OCI-LY1 (cell line): ENCODE measurements at regions not wholly inside any gene's neighbourhood (a gene's known extent, or its start where the extent isn't known, plus 50 kb on each side); places are given as distances from the start of the nearest gene placed in this dataset.

ENCODE experiments used
- H2AFZ ChIP-seq: fragments of 200-600 bp; sonication (generic), shearing (Covaris generic); 2 replicates; pipeline ENCODE4 v1.6.0; 2014; ENCODE audit warnings: antibody characterized with exemption, mild to moderate bottlenecking, low read length
- H3F3A ChIP-seq: fragments of 200-600 bp; sonication (generic), shearing (Covaris generic); 2 replicates; pipeline ENCODE4 v1.6.0; 2014; ENCODE audit warnings: mild to moderate bottlenecking, antibody characterized with exemption, low read length, moderate library complexity; ENCODE audit not compliant: insufficient read depth
- H3K27ac ChIP-seq: fragments of 200-600 bp; sonication (generic); 2 replicates; pipeline ENCODE4 v1.5.1; 2014; ENCODE audit warnings: low read length, mixed run types, mild to moderate bottlenecking, low read depth; ENCODE audit not compliant: poor library complexity, severe bottlenecking
- H3K27me3 ChIP-seq: fragments of 200-600 bp; sonication (generic); 2 replicates; pipeline ENCODE4 v1.6.0; 2014; ENCODE audit warnings: antibody characterized with exemption, mild to moderate bottlenecking, low read length, moderate library complexity; ENCODE audit not compliant: insufficient read depth
- H3K36me3 ChIP-seq: fragments of 200-600 bp; sonication (generic); 2 replicates; pipeline ENCODE4 v1.6.1; 2014; ENCODE audit warnings: mild to moderate bottlenecking, antibody characterized with exemption, low read length, moderate library complexity, mixed read lengths; ENCODE audit not compliant: insufficient read depth
- H3K4me1 ChIP-seq: fragments of 200-600 bp; sonication (generic); 2 replicates; pipeline ENCODE4 v1.5.1; 2014; ENCODE audit warnings: mild to moderate bottlenecking, low read length, moderate library complexity; ENCODE audit not compliant: insufficient read depth, severe bottlenecking
- H3K4me2 ChIP-seq: fragments of 200-600 bp; sonication (generic), shearing (Covaris generic); 2 replicates; pipeline ENCODE4 v1.6.1; 2014; ENCODE audit warnings: low read length
- H3K4me3 ChIP-seq: fragments of 200-600 bp; sonication (generic); 2 replicates; pipeline ENCODE4 v1.5.1; 2014; ENCODE audit warnings: low read length, low read depth, mild to moderate bottlenecking, mixed read lengths; ENCODE audit not compliant: poor library complexity, severe bottlenecking
- H3K79me2 ChIP-seq: fragments of 200-600 bp; shearing (Covaris generic); 2 replicates; pipeline ENCODE4 v1.6.1; 2016; ENCODE audit warnings: mixed run types, low read length, mixed read lengths; ENCODE audit not compliant: insufficient read depth
- H3K9ac ChIP-seq: fragments of 200-600 bp; sonication (generic), shearing (Covaris generic); 2 replicates; pipeline ENCODE4 v1.6.1; 2014; ENCODE audit warnings: mild to moderate bottlenecking, low read length, mixed read lengths
- H3K9me2 ChIP-seq: fragments of 200-600 bp; sonication (generic), shearing (Covaris generic); 2 replicates; pipeline ENCODE4 v1.6.1; 2014; ENCODE audit warnings: low read depth, mild to moderate bottlenecking, low read length, mixed read lengths
- H3K9me3 ChIP-seq: fragments of 200-600 bp; shearing (Covaris generic); 2 replicates; pipeline ENCODE4 v1.6.1; 2014; ENCODE audit warnings: low read length, mixed read lengths
- H4K20me1 ChIP-seq: fragments of 200-600 bp; sonication (generic), shearing (Covaris generic); 2 replicates; pipeline ENCODE4 v1.6.0; 2016; ENCODE audit warnings: mild to moderate bottlenecking, low read length; ENCODE audit not compliant: insufficient read depth
- EZH2 ChIP-seq: fragments of 200-600 bp; sonication (generic), shearing (Covaris generic); IDR thresholded peaks from 2 replicates; pipeline ENCODE4 v1.8.0; 2017; ENCODE audit warnings: borderline replicate concordance, mixed run types, mild to moderate bottlenecking, antibody characterized with exemption, low read length, moderate library complexity, mixed read lengths
- TF ChIP-seq, protein P1 (sequence below): fragments of 200-600 bp; sonication (generic), shearing (Covaris generic); IDR thresholded peaks from 2 replicates; pipeline ENCODE4 v1.5.1; 2017; ENCODE audit warnings: mild to moderate bottlenecking, antibody characterized with exemption, low read length, moderate library complexity, mixed read lengths

DNA sequence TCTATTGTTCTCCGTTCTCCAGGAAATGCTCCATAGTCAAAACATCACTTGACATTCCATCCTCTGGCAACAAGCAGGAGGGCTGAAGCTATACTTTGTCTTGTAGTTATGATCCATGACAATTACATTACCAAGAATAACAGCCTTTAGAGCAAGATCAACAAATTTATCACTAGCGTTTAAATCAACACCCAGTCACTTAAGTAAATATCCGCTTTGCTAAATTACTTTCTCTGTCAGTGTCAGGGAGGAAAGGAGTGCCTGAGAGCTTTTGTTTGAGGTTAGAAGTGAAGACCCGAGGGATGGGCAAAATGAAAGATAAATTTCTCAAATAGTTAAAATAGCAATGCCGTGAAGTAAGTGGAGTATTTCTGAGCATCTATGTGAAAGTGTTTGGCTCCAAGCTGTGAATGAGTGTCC lies 236.1 kb upstream of the BMPER start:
- H3K9ac ChIP-seq, result no peak overlapping the region

DNA sequence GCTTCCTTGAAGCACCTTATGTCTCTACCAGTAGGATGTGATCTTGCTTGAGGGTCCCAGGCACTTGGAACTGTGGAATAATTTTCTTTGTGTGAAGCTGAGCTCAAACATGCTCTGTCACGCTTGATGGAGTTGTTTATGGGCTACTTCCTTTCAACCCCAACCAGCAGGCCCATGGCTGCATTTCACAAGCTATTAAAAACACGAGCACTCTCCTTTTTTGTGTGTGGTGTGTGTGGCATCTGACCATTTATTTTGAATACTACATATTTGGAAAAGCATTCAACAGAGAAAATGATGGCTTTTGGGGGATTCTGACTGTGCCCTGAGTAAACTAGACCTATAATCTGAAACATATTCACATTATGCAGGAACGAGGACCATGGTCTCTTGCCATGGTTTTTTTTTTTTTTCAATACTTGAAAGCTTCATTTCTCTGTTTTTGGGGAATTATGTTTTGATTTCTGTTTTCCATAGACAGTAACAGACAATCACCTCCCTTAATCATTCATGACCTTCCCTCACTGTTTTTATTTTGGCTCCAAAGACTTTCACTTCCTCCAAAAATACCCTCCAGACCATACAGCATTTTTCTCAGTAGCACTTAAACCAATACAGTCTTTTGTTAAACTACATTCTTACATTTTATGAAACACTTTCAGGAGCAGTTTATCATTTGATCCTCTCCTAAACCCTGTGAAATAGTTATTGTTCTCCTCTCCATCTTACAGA lies 233.6 kb upstream of the BMPER start:
- Histone ChIP-seq H3K9me2 (no peaks in the 10 kb centered on the region), H4K20me1 (no peaks in the 10 kb centered on the region), H3K9me3 (0 out of 2 replicates have a peak, but pooled peaks cover 3% of the 10 kb centered on the region), H3K27ac (peak overlapping the region; percentile 47), H3K27me3 (no peaks in the 10 kb centered on the region), H3F3A (no peaks in the 10 kb centered on the region), H3K36me3 (no peaks in the 10 kb centered on the region), H3K4me1 (peaks cover 21% of the 10 kb centered on the region), H2AFZ (no peak overlapping the region), H3K4me2 (peak overlapping the region; percentile 26; the same call in 1 of the 2 replicates), H3K79me2 (no peaks in the 10 kb centered on the region), H3K9ac (no peak overlapping the region; the same call in 1 of the 2 replicates), H3K4me3 (no peak overlapping the region)
- TF ChIP-seq EZH2, result no peak
- TF ChIP-seq, protein P1, sequence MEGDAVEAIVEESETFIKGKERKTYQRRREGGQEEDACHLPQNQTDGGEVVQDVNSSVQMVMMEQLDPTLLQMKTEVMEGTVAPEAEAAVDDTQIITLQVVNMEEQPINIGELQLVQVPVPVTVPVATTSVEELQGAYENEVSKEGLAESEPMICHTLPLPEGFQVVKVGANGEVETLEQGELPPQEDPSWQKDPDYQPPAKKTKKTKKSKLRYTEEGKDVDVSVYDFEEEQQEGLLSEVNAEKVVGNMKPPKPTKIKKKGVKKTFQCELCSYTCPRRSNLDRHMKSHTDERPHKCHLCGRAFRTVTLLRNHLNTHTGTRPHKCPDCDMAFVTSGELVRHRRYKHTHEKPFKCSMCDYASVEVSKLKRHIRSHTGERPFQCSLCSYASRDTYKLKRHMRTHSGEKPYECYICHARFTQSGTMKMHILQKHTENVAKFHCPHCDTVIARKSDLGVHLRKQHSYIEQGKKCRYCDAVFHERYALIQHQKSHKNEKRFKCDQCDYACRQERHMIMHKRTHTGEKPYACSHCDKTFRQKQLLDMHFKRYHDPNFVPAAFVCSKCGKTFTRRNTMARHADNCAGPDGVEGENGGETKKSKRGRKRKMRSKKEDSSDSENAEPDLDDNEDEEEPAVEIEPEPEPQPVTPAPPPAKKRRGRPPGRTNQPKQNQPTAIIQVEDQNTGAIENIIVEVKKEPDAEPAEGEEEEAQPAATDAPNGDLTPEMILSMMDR, result no peak

More for the DNA sequence above, 236.1 kb upstream of the BMPER start:
- Histone ChIP-seq H3K9me2 (no peaks in the 10 kb centered on the region), H3K79me2 (no peaks in the 10 kb centered on the region), H3K4me2 (no peak overlapping the region), H3K27ac (no peak overlapping the region), H4K20me1 (no peaks in the 10 kb centered on the region), H3F3A (no peaks in the 10 kb centered on the region), H3K4me1 (peaks cover 21% of the 10 kb centered on the region), H3K27me3 (no peaks in the 10 kb centered on the region), H3K4me3 (no peak overlapping the region), H3K9me3 (0 out of 2 replicates have a peak, but pooled peaks cover 3% of the 10 kb centered on the region), H2AFZ (no peak overlapping the region), H3K36me3 (no peaks in the 10 kb centered on the region)
- no peak for TF ChIP-seq EZH2
- TF ChIP-seq, protein P1, result no peak

DNA sequence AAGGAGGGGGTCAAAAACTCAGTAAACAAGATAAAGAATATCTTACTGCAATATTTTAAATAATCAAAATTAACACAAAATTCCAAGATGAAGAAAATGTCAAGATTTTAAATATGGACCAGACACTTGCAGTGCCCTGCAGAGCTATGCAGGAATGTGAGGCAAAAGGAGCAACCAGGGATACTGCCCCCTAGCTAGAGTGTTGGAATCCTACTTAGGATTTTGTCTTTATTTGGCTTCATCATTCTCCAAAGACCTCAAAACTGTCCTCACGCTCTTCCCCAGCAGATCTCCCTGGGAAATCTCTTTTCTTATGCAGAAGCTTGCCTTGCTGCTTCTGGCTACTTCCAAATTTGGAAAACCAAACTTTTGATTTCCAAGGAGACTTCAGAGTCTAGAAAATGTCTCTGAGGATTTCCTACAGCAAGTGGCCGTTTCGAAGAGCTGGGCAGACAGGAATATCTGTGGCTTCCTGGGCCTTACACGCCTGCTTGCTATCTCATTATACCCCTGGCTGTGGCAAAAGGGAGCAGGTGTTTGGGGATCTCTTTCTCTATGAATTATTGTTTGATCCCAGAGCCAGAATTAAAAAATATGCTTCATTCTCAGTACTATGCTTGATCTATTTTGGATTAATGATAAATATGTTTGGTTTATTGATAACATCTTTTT lies 232.2 kb upstream of the BMPER start:
- H3K9ac ChIP-seq, result no peak overlapping the region
- TF ChIP-seq, protein P1, result peak; percentile 23; the same call in 1 of the 2 replicates
- no peak for TF ChIP-seq EZH2
- H3K36me3 ChIP-seq, result no peaks in the 10 kb centered on the region
- peaks cover 21% of the 10 kb centered on the region for H3K4me1 ChIP-seq
- H3K27me3 ChIP-seq, result no peaks in the 10 kb centered on the region
- H3K4me2 ChIP-seq, result no peak overlapping the region
- H2AFZ ChIP-seq, result no peak overlapping the region
- no peaks in the 10 kb centered on the region for H4K20me1 ChIP-seq
- no peaks in the 10 kb centered on the region for H3K9me2 ChIP-seq
- H3F3A ChIP-seq, result no peaks in the 10 kb centered on the region
- H3K9me3 ChIP-seq, result 0 out of 2 replicates have a peak, but pooled peaks cover 2% of the 10 kb centered on the region
- no peak overlapping the region for H3K27ac ChIP-seq
- no peaks in the 10 kb centered on the region for H3K79me2 ChIP-seq
- H3K4me3 ChIP-seq, result no peak overlapping the region
